H1 (cell line): ENCODE measurements at regions not wholly inside any gene's neighbourhood (a gene's known extent, or its start where the extent isn't known, plus 50 kb on each side); places are given as distances from the start of the nearest gene placed in this dataset.

Experiments used
- BCL11A ChIP-seq, 2 experiments: IDR thresholded peaks; one replicate each; pipeline ENCODE4 v1.6.1; 2011; ENCODE audit warnings: low read depth in 2 of 2, low read length in 2 of 2, mild to moderate bottlenecking in 2 of 2
- BRCA1 ChIP-seq: IDR thresholded peaks from 2 replicates; pipeline ENCODE4 v1.6.1; 2012; ENCODE audit warnings: low read depth, low read length, improper control_type of control experiment
- KDM4A ChIP-seq: IDR thresholded peaks from one replicate; pipeline ENCODE4 v1.7.1; 2012; ENCODE audit warnings: low read depth, mild to moderate bottlenecking, moderate library complexity, low read length, inconsistent platforms; ENCODE audit not compliant: severe bottlenecking
- TCF12 ChIP-seq: IDR thresholded peaks from 2 replicates; pipeline ENCODE4 v1.6.1; 2011; ENCODE audit warnings: low read depth, mild to moderate bottlenecking, low read length
- TF ChIP-seq, protein P1 (sequence below): fragments of 300-600 bp; sonication (generic); IDR thresholded peaks from 2 replicates; pipeline ENCODE4 v1.7.1; 2012; ENCODE audit warnings: low read length, moderate library complexity, mild to moderate bottlenecking, inconsistent platforms; ENCODE audit not compliant: insufficient replicate concordance
- TF ChIP-seq, protein P2 (sequence below): IDR thresholded peaks from 2 replicates; pipeline ENCODE4 v1.6.1; 2012; ENCODE audit warnings: inconsistent platforms

DNA sequence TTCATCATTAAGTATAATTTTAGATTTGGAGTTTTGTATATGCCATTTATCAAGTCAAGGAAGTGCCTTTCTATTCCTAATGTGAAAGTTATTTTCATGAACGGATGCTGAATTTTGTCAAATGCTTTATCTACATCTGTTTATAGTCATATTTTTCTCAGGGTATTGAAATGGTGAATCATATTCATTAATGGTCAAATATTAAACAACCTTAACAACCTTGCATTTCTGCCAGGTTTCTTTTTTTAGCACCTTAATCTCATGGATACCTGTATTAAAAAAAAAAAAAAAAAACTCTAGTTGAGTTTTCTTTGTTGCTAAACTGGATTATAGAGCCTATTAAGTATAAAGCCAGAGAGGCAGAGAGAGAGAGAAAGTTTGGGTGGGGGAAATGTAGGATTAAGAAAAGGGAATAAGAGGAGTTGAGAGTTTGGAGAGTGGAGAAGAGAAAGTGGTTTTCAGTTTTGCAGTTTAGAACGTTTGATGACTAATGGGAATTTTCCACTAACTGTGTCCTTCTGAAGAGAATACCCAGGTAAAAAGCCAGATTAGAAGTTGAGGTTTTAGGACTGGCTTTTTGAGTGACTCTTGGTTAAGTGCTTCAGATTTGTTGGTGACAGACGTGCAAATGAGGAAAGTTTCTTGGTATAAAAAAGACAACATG is 305.0 kb downstream of the HLX start (continued):
- TF ChIP-seq, protein P1, sequence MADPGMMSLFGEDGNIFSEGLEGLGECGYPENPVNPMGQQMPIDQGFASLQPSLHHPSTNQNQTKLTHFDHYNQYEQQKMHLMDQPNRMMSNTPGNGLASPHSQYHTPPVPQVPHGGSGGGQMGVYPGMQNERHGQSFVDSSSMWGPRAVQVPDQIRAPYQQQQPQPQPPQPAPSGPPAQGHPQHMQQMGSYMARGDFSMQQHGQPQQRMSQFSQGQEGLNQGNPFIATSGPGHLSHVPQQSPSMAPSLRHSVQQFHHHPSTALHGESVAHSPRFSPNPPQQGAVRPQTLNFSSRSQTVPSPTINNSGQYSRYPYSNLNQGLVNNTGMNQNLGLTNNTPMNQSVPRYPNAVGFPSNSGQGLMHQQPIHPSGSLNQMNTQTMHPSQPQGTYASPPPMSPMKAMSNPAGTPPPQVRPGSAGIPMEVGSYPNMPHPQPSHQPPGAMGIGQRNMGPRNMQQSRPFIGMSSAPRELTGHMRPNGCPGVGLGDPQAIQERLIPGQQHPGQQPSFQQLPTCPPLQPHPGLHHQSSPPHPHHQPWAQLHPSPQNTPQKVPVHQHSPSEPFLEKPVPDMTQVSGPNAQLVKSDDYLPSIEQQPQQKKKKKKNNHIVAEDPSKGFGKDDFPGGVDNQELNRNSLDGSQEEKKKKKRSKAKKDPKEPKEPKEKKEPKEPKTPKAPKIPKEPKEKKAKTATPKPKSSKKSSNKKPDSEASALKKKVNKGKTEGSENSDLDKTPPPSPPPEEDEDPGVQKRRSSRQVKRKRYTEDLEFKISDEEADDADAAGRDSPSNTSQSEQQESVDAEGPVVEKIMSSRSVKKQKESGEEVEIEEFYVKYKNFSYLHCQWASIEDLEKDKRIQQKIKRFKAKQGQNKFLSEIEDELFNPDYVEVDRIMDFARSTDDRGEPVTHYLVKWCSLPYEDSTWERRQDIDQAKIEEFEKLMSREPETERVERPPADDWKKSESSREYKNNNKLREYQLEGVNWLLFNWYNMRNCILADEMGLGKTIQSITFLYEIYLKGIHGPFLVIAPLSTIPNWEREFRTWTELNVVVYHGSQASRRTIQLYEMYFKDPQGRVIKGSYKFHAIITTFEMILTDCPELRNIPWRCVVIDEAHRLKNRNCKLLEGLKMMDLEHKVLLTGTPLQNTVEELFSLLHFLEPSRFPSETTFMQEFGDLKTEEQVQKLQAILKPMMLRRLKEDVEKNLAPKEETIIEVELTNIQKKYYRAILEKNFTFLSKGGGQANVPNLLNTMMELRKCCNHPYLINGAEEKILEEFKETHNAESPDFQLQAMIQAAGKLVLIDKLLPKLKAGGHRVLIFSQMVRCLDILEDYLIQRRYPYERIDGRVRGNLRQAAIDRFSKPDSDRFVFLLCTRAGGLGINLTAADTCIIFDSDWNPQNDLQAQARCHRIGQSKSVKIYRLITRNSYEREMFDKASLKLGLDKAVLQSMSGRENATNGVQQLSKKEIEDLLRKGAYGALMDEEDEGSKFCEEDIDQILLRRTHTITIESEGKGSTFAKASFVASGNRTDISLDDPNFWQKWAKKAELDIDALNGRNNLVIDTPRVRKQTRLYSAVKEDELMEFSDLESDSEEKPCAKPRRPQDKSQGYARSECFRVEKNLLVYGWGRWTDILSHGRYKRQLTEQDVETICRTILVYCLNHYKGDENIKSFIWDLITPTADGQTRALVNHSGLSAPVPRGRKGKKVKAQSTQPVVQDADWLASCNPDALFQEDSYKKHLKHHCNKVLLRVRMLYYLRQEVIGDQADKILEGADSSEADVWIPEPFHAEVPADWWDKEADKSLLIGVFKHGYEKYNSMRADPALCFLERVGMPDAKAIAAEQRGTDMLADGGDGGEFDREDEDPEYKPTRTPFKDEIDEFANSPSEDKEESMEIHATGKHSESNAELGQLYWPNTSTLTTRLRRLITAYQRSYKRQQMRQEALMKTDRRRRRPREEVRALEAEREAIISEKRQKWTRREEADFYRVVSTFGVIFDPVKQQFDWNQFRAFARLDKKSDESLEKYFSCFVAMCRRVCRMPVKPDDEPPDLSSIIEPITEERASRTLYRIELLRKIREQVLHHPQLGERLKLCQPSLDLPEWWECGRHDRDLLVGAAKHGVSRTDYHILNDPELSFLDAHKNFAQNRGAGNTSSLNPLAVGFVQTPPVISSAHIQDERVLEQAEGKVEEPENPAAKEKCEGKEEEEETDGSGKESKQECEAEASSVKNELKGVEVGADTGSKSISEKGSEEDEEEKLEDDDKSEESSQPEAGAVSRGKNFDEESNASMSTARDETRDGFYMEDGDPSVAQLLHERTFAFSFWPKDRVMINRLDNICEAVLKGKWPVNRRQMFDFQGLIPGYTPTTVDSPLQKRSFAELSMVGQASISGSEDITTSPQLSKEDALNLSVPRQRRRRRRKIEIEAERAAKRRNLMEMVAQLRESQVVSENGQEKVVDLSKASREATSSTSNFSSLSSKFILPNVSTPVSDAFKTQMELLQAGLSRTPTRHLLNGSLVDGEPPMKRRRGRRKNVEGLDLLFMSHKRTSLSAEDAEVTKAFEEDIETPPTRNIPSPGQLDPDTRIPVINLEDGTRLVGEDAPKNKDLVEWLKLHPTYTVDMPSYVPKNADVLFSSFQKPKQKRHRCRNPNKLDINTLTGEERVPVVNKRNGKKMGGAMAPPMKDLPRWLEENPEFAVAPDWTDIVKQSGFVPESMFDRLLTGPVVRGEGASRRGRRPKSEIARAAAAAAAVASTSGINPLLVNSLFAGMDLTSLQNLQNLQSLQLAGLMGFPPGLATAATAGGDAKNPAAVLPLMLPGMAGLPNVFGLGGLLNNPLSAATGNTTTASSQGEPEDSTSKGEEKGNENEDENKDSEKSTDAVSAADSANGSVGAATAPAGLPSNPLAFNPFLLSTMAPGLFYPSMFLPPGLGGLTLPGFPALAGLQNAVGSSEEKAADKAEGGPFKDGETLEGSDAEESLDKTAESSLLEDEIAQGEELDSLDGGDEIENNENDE = no peak
- TF ChIP-seq, protein P2, sequence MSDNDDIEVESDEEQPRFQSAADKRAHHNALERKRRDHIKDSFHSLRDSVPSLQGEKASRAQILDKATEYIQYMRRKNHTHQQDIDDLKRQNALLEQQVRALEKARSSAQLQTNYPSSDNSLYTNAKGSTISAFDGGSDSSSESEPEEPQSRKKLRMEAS = no peak
- TF ChIP-seq BCL11A (IDR thresholded peaks at IDR 0.05; ENCODE audit: low read depth in 2 of 2, low read length in 2 of 2) = no peak
- TF ChIP-seq BRCA1 = no peak
- no peak for TF ChIP-seq KDM4A
- TF ChIP-seq TCF12 = no peak
- TF ChIP-seq, all 59 proteins: peak for 0
